Activated T-helper 2 cell treated with anti-CD3 and anti-CD28 coated beads, Interferon-gamma antibody, Interleukin-2, Interleukin-4, amounts not matched to agents 10 μg/mL and 5 μg/mL and 100 μg/mL, durations not matched to agents 14 hours and 24 hours and 36 hours (primary cell): ENCODE measurements at regions not wholly inside any gene's neighbourhood (a gene's known extent, or its start where the extent isn't known, plus 50 kb on each side); places are given as distances from the start of the nearest gene placed in this dataset.
A peak's percentile ranks its signal among the peaks of the same experiment; 100 is the strongest.

Source experiments
- DNase-seq: peaks from one replicate; pipeline ENCODE4 v3.0.0; 2021; ENCODE audit warnings: low spot score
- H3K27ac Mint-ChIP-seq: one replicate; pipeline ENCODE4 v1.8.0; 2021; ENCODE audit warnings: mixed read lengths
- H3K27me3 Mint-ChIP-seq: one replicate; pipeline ENCODE4 v1.8.0; 2021; ENCODE audit warnings: low read depth, mixed read lengths
- H3K36me3 Mint-ChIP-seq: one replicate; pipeline ENCODE4 v1.8.0; 2021; ENCODE audit warnings: low read depth, mixed read lengths
- H3K4me1 Mint-ChIP-seq: one replicate; pipeline ENCODE4 v1.8.0; 2021; ENCODE audit warnings: low read depth, mixed read lengths
- H3K4me3 Mint-ChIP-seq: one replicate; pipeline ENCODE4 v1.8.0; 2021; ENCODE audit warnings: low read depth, mild to moderate bottlenecking, moderate library complexity, mixed read lengths
- H3K9me3 Mint-ChIP-seq: one replicate; pipeline ENCODE4 v1.8.0; 2021; ENCODE audit warnings: mixed read lengths
- intact Hi-C: fragments of 100-400 bp; cut with micrococcal nuclease; formaldehyde crosslinking; loops from one replicate; pipeline ENCODE4 v1.15.1; 2023

- peaks cover 4% of the 10 kb centered on the region for H3K4me1 Mint-ChIP-seq
- no peak for DNase-seq
- no peak overlapping the region for H3K27ac Mint-ChIP-seq
- no peaks in the 10 kb centered on the region for H3K9me3 Mint-ChIP-seq
- H3K36me3 Mint-ChIP-seq, result no peaks in the 10 kb centered on the region
- peaks cover 4% of the 10 kb centered on the region for H3K27me3 Mint-ChIP-seq
- no peak overlapping the region for H3K4me3 Mint-ChIP-seq
- intact Hi-C loops, result no loop called here
These were observed 232.7 kb upstream of the ATP10A start for GRCh38 chr15:26095710-26096330.

- intact Hi-C loops, result no loop called here
- no peak for DNase-seq
- Mint-ChIP-seq H3K27ac (no peak overlapping the region), H3K36me3 (no peaks in the 10 kb centered on the region), H3K9me3 (no peaks in the 10 kb centered on the region), H3K27me3 (peaks cover 8% of the 10 kb centered on the region), H3K4me1 (no peaks in the 10 kb centered on the region), H3K4me3 (no peak overlapping the region)
These were observed 228.1 kb upstream of the ATP10A start for GRCh38 chr15:26091184-26091583.

GRCh38 chr15:26087881-26088280, 224.8 kb upstream of the ATP10A start:
- no peaks in the 10 kb centered on the region for H3K9me3 Mint-ChIP-seq
- intact Hi-C loops, result no loop called here
- H3K27ac Mint-ChIP-seq, result no peak overlapping the region
- H3K27me3 Mint-ChIP-seq, result peaks cover 12% of the 10 kb centered on the region
- no peak overlapping the region for H3K4me3 Mint-ChIP-seq
- no peaks in the 10 kb centered on the region for H3K36me3 Mint-ChIP-seq
- H3K4me1 Mint-ChIP-seq, result peaks cover 7% of the 10 kb centered on the region
- no peak for DNase-seq

- intact Hi-C loops, result no loop called here
- Mint-ChIP-seq H3K4me1 (peaks cover 10% of the 10 kb centered on the region), H3K4me3 (no peak overlapping the region), H3K27ac (no peak overlapping the region), H3K36me3 (no peaks in the 10 kb centered on the region), H3K27me3 (peaks cover 12% of the 10 kb centered on the region), H3K9me3 (no peaks in the 10 kb centered on the region)
- no peak for DNase-seq
These were observed 224.3 kb upstream of the ATP10A start for GRCh38 chr15:26087395-26087794.

- H3K36me3 Mint-ChIP-seq, result no peaks in the 10 kb centered on the region
- no peak overlapping the region for H3K27ac Mint-ChIP-seq
These were observed 221.6 kb upstream of the ATP10A start for GRCh38 chr15:26084771-26085170.

GRCh38 chr15:26083896-26084295, 220.8 kb upstream of the ATP10A start:
- Mint-ChIP-seq H3K27me3 (peaks cover 8% of the 10 kb centered on the region), H3K9me3 (no peaks in the 10 kb centered on the region), H3K4me3 (no peak overlapping the region), H3K27ac (no peak overlapping the region), H3K36me3 (no peaks in the 10 kb centered on the region), H3K4me1 (peaks cover 18% of the 10 kb centered on the region)
- intact Hi-C loops, result loop anchor here (2.0 to 5.0 kb wide), 2 partner anchors 645 to 1127 kb away; partner anchors contain the start of gene UBE3A
- no peak for DNase-seq

More at GRCh38 chr15:26084771-26085170, 221.6 kb upstream of the ATP10A start:
- H3K9me3 Mint-ChIP-seq, result no peaks in the 10 kb centered on the region
- H3K4me1 Mint-ChIP-seq, result peaks cover 18% of the 10 kb centered on the region
- DNase-seq, result no peak
- peaks cover 8% of the 10 kb centered on the region for H3K27me3 Mint-ChIP-seq
- no peak overlapping the region for H3K4me3 Mint-ChIP-seq
- intact Hi-C loops, result loop anchor here (5.0 kb wide), 1 partner anchor 1127 kb away; no protein-coding TSS in a partner anchor

GRCh38 chr15:26083457-26083856, 220.3 kb upstream of the ATP10A start:
- intact Hi-C loops, result loop anchor here (2.0 to 5.0 kb wide), 2 partner anchors 645 to 1126 kb away; partner anchors contain the start of gene UBE3A
- H3K27me3 Mint-ChIP-seq, result peaks cover 8% of the 10 kb centered on the region

GRCh38 chr15:26082221-26083109, 219.3 kb upstream of the ATP10A start:
- Mint-ChIP-seq H3K4me1 (peaks cover 18% of the 10 kb centered on the region), H3K27me3 (peaks cover 8% of the 10 kb centered on the region), H3K36me3 (no peaks in the 10 kb centered on the region), H3K9me3 (no peaks in the 10 kb centered on the region), H3K4me3 (peak overlapping the region; percentile 85), H3K27ac (peak overlapping the region; percentile 89)
- peak; percentile 93 for DNase-seq
- intact Hi-C loops, result loop anchor here (2.0 to 5.0 kb wide), 2 partner anchors 644 to 1125 kb away; partner anchors contain the start of gene UBE3A

More at GRCh38 chr15:26083457-26083856, 220.3 kb upstream of the ATP10A start:
- Mint-ChIP-seq H3K4me3 (peak overlapping the region; percentile 85), H3K4me1 (peaks cover 18% of the 10 kb centered on the region), H3K36me3 (no peaks in the 10 kb centered on the region), H3K9me3 (no peaks in the 10 kb centered on the region), H3K27ac (no peak overlapping the region)
- DNase-seq, result no peak

- Mint-ChIP-seq H3K9me3 (no peaks in the 10 kb centered on the region), H3K4me1 (peaks cover 18% of the 10 kb centered on the region), H3K36me3 (no peaks in the 10 kb centered on the region), H3K27me3 (peaks cover 6% of the 10 kb centered on the region), H3K4me3 (peak overlapping the region; percentile 85), H3K27ac (peak overlapping the region; percentile 89)
- no peak for DNase-seq
- intact Hi-C loops, result loop anchor here (2.0 to 5.0 kb wide), 2 partner anchors 643 to 1124 kb away; partner anchors contain the start of gene UBE3A
These were observed 218.7 kb upstream of the ATP10A start for GRCh38 chr15:26081758-26082220.

GRCh38 chr15:26075770-26076169, 212.6 kb upstream of the ATP10A start:
- no peak for DNase-seq
- Mint-ChIP-seq H3K27ac (no peak overlapping the region), H3K27me3 (no peaks in the 10 kb centered on the region), H3K9me3 (no peaks in the 10 kb centered on the region), H3K4me1 (peaks cover 2% of the 10 kb centered on the region), H3K4me3 (no peak overlapping the region), H3K36me3 (no peaks in the 10 kb centered on the region)
- intact Hi-C loops, result no loop called here

GRCh38 chr15:26073430-26074333, 210.6 kb upstream of the ATP10A start:
- Mint-ChIP-seq H3K4me1 (peaks cover 2% of the 10 kb centered on the region), H3K36me3 (no peaks in the 10 kb centered on the region), H3K4me3 (no peak overlapping the region), H3K27me3 (peaks cover 3% of the 10 kb centered on the region), H3K9me3 (no peaks in the 10 kb centered on the region), H3K27ac (no peak overlapping the region)
- intact Hi-C loops, result no loop called here
- no peak for DNase-seq

- DNase-seq, result no peak
- H3K9me3 Mint-ChIP-seq, result no peaks in the 10 kb centered on the region
- intact Hi-C loops, result no loop called here
- peaks cover 2% of the 10 kb centered on the region for H3K4me1 Mint-ChIP-seq
- H3K4me3 Mint-ChIP-seq, result no peak overlapping the region
- no peaks in the 10 kb centered on the region for H3K36me3 Mint-ChIP-seq
- H3K27ac Mint-ChIP-seq, result no peak overlapping the region
- peaks cover 12% of the 10 kb centered on the region for H3K27me3 Mint-ChIP-seq
These were observed 207.0 kb upstream of the ATP10A start for GRCh38 chr15:26070095-26070532.
